GM19463 (cell line): ENCODE measurements at regions not wholly inside any gene's neighbourhood (a gene's known extent, or its start where the extent isn't known, plus 50 kb on each side); places are given as distances from the start of the nearest gene placed in this dataset.
"Not testable (repeated sequence)": the region's sequence is repeated elsewhere in the genome, so short reads cannot be mapped to it uniquely, and the experiment has no call there.

Experiments
- ATAC-seq: cut with Tn5 transposase; IDR thresholded peaks from one replicate; pipeline ENCODE4 v1.9.1; 2021; ENCODE audit warnings: mild to moderate bottlenecking, moderate library complexity; ENCODE audit not compliant: unreplicated experiment

DNA sequence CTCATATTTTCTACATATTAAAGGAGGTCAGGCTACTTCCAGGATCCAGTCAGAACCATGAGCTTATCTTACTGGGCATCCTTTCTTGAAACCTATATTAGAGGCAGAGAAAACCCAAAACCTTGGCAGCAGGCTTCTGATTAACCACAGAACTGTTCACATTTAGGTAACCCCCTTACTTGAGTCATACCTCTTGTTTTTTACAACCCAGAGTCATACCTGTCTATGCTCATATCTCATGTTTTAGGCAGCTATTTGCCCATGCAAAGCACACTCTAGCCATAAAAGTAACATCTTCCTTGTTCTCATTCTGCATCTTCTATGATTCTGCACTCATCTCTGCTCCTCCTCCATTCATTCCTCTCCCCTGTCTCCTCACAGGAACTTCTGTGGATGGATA lies 138.0 kb upstream of the SMIM31 start:
- no peak for ATAC-seq

DNA sequence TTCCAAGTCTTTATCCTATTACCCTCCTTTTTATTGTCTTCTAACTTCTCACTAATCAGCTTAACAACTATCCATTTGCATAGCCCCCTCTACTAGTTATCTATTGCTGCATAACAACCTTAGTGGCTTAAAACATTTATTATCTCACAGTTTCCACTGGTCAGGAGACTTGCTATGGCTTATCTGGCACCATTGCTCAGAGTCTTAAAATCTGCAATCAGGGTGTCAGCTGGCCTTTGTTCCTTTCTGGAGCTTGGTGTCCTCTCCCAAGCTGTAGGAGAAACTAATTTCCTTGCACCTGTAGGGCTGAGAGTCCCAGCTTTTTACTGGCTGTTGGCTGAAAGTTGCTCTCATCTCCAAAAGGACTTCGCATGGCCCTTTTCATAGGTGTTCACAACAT lies 137.0 kb upstream of the SMIM31 start:
- ATAC-seq, result no peak

DNA sequence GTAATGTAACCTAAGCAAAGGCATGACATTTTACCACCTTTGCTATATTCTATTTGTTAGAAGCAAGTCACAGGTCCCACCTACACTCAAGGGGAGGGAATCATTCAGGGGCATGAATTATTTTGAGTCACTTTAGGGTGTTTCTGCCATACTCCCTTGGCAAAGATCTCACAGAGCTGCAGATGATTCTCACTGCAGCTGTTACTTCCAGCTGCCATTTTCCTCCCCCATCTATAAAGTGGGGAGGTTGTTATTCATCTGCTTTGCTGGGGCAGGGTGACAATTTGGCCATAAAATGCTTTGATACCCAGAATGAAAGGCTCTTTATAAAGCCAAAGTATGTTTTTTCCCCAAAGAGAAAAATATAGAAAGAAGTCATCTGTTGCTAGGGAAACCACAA lies 136.5 kb upstream of the SMIM31 start:
- no peak for ATAC-seq

DNA sequence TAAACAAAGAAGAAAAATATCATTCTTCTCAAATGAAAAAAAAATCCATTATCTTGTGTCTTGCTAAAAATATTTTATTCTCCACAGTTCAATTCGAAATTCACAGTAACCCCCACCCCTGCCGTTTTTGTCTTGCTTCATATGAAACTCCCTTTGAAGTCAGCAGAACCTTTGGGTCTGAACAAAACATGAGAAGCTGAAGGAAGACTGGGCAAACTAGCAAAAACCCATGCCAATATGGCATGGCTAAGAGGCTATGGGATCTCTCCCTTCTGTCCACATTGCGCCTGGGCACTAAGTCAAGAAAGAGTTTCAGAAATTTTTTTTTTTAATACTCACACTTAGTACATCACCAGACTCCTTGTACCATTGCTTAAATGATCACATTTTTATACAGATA lies 136.0 kb upstream of the SMIM31 start:
- ATAC-seq, result no peak

DNA sequence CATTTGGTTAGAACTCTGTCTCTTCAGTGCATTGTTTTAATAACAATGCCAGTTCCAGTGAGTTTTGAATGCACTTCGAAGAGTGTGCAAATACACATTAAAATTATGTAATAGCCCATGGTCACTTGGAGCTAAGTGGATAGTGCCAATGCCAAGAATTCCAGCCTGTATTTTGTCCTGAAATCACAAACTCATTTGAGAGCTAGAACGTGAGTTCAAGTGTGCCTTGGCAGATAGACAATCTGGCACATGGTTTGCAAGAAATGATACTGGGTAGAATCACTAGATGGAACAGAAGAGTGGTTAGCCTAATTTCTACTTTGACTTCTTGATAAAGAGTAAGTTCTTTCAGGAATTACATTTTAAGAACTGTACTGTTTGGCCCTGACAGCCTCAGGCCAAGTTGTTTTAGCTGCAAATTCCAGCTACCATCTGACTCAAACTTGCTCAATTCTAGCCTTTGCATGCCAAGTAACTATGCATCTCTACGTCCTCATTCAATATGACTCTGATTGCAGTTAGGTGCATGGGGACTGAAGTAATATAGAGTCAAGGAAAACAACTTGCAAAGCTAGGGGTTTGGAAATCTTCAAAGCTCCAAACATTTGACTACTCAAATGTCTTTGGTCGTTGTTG lies 131.9 kb upstream of the SMIM31 start:
- ATAC-seq, result no peak

DNA sequence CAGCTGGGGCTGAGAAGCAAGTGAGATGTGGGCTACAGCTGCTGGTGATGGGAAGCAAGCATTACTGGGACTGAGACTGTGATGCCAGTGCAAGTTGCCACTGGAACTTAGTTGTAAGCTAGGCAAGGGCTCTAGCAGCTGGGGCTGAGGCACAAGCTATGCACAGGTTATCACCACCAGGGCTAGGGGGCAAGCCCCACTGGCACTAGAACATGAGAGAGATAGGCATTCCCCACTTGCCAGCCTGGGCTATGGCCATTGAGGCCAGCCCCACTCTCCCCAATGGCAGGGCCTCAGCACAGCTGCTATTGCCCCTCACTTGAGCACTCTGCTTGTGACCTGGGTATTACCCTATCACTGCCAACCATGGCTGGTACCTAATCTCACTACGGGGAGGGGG lies 130.8 kb upstream of the SMIM31 start:
- ATAC-seq, result no peak

DNA sequence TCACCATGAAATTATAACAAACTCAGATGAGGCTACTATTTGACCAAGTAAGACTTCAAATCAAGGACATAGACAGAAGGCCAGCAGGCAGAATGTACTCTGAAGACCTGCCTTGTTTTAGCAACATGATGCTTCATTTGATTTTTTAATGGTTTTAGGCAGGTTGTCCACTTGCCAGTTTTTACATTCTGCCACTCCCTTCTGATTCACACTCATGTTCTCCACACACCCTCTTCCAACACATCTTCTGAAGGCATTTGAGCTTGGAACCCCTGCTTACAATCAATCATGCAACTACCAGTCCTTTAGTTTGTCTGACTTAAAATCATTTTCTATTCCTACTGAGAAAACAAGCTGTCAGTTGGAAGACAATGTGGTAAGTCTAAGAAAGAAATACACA lies 114.9 kb upstream of the SMIM31 start:
- no peak for ATAC-seq

DNA sequence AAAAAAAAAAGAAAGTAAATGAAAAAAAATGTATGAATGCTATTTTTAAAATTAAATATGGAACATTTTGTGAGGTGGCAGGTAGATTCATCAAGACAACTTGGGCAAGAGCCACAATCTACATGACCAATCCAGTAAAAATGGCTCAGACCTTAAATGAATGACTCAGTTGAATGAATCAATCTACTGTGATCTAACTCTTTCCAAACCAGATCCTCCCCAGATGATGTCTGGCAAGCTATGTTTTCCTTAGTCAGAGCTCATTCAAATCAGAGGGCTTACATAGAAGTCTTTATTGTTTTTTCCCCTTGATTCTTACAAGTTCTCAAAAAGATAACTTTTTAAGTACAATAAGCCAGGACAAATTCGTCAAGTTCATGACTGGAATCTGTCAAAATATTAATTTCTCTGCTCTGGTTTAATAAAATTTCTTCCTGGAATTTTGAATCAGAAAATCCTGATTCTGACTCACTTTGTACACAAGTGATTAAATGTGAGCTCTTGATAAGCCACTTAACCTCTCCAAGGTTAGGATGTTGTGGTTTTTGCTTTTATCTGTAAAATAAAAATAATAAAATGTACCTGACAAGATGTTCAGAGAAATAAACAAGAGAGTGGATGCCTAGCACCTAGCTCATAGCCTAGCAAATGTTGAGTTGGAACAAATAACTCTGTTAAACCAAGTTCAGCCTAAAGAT lies 105.6 kb upstream of the SMIM31 start:
- no peak for ATAC-seq

DNA sequence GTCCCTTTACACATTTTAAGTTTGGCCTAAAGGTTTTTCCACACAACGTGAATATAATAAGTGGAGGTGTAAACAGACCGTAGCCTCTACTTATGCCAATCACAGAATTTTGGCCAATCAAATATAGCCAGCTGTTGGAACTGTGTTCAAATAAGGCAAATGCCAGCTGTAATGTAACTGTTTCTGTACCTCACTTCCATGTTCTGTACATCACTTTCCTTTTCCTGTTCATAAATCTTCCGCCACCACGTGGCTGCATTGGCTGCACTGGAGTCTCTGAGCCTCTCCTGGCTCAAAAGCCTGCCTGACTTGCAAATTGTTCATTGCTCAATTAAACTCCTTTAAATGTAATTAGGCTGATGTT lies 105.1 kb upstream of the SMIM31 start:
- ATAC-seq, result no peak

DNA sequence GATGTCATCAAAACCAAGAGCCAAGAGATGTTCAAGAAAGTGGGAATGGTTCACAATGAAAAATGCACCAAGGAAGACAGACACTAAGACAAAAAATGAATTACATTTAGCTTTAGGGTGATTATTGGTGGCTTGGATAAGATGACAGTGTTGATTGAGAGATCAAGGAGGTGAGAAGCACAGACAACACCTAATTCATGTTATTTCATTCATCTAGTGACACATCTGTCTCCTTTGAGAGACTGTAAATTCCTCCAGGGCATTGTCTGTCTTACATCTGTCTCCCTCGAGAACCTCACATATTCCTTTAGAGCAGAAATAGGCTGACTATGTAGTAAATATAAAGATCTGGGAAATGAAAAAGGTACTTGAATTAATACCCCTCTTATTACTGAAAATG lies 94.2 kb upstream of the SMIM31 start:
- no peak for ATAC-seq

DNA sequence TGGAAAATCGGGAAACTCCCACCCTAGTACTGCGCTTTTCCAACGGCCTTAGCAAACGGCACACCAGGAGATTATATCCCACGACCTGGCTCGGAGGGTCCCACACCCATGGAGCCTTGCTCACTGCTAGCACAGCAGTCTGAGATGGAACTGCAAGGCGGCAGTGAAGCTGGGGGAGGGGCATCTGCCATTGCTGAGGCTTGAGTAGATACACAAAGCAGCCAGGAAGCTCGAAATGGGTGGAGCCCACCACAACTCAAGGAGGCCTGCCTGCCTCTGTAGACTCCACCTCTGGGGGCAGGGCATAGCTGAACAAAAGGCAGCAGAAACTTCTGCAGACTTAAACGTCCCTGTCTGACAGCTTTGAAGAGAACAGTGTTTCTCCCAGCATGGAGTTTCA lies 77.8 kb upstream of the SMIM31 start:
- not testable (repeated sequence) for ATAC-seq

DNA sequence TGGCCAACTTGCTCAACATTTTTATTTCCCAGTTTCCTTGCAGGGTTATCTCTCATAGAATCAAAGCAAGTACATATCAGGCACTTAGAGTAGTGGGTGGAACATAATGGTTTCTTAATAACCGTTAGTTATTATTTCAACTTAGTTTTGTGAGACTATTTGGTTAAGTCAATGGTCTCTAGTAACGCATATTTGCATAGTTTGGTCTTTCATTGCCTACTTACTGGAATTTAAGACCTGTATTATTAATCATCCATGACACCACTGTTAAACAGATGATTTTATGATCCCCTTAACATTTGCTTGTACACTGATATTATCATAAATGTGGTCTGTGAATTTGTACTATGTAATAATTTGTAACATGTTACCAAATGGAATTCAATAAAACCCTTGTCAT lies 70.9 kb upstream of the SMIM31 start:
- no peak for ATAC-seq

DNA sequence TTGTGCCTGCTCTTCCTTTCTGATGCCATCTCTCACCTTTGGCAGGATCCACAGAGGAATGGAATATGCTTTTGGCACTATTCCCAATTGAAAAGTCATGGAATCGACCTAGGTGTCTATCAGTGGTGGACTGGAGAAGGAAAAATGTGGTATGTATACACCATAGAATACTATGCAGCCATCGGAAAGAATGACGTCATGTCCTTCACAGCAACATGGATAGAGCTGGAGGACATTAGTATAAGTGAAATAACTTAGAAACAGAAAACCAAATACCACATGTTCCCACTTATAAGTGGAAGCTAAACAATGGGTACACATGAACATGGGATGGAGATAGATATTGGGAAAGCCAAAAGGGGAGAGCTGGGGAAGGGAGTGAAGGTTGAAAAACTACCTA lies 58.3 kb upstream of the SMIM31 start:
- no peak for ATAC-seq

DNA sequence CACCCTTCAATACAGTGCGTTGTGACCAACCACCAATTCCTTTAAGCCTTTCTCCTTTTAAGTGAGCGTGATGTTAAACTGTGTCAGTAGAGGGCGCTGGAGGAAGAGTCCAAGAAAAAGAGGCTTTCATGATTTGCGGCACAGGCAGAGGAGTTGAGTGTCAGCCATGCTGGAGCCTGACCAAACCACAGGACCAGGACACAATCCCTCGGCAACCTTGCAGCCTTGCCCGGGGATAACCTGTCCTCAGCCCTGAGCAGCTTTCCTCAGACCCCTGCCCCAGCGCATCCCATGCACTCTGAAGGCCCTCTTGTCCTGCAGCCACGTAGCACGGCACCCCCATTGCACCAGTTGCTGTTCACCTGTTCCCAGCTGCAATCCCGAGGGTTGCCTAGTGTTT lies 53.5 kb upstream of the SMIM31 start:
- ATAC-seq, result no peak

DNA sequence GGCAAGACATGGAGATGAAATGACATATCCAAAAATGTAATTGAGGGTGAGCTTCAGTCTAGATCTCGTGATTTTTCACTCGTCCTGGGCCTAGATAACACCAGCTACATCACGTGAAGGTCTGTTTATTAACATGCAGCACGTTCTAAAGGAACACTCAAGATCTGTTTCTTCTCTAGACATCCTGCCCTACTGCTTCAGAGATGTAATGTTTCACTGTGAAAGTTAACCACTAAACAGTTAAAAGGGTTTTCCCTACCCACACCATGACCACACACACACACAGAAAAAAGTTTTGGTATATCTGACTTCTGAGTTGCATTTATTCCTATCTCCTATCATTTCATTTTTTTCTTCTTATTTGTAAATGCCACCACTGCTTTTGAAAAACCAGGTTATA lies 52.3 kb upstream of the SMIM31 start:
- peak; percentile 84 for ATAC-seq
